Omental fat pad (tissue), 3 donors: ENCODE measurements at regions not wholly inside any gene's neighbourhood (a gene's known extent, or its start where the extent isn't known, plus 50 kb on each side); places are given as distances from the start of the nearest gene placed in this dataset.
A peak's percentile ranks its signal among the peaks of the same experiment; 100 is the strongest.

ENCODE experiments used
- ATAC-seq: fragments of 150-250 bp; one replicate; pipeline ENCODE4 v1.9.1; 2016; ENCODE audit warnings: mild to moderate bottlenecking, moderate library complexity; ENCODE audit not compliant: low FRiP score
- DNase-seq: peaks from one replicate; pipeline ENCODE4 v3.0.0-alpha.2; 2019; ENCODE audit warnings: low spot score
- TF ChIP-seq, protein P1 (sequence below), 3 donors: fragments of 450-650 bp; IDR thresholded peaks; one replicate each; pipeline ENCODE4 v1.5.1; 2016 to 2017; ENCODE audit warnings: antibody characterized with exemption in 3 of 3, mild to moderate bottlenecking in 3 of 3, moderate library complexity in 2 of 3

DNA sequence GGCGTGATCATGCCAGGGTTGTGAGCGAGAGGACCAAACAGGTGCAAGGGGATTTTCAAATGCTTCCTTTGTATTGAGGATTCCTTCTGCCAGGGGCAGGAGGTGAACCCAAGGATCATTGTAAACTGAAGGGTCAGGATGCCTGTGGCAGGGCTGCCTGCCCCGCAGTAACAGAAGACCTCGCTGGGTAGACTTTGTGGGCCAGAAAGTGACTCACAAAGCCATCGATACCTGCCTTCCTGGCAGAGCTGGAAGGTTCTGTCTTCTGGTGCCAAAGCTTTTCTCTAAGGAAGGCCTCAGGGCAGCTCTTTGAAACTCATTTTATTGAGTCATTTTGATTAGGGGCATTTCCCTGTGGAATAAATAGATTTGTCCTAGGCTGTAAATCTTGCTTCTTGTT is 223.4 kb downstream of the ICE1 start:
- TF ChIP-seq, protein P1, sequence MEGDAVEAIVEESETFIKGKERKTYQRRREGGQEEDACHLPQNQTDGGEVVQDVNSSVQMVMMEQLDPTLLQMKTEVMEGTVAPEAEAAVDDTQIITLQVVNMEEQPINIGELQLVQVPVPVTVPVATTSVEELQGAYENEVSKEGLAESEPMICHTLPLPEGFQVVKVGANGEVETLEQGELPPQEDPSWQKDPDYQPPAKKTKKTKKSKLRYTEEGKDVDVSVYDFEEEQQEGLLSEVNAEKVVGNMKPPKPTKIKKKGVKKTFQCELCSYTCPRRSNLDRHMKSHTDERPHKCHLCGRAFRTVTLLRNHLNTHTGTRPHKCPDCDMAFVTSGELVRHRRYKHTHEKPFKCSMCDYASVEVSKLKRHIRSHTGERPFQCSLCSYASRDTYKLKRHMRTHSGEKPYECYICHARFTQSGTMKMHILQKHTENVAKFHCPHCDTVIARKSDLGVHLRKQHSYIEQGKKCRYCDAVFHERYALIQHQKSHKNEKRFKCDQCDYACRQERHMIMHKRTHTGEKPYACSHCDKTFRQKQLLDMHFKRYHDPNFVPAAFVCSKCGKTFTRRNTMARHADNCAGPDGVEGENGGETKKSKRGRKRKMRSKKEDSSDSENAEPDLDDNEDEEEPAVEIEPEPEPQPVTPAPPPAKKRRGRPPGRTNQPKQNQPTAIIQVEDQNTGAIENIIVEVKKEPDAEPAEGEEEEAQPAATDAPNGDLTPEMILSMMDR (IDR thresholded peaks at IDR 0.05) = no peak
- ATAC-seq = no peak
- DNase-seq = no peak

DNA sequence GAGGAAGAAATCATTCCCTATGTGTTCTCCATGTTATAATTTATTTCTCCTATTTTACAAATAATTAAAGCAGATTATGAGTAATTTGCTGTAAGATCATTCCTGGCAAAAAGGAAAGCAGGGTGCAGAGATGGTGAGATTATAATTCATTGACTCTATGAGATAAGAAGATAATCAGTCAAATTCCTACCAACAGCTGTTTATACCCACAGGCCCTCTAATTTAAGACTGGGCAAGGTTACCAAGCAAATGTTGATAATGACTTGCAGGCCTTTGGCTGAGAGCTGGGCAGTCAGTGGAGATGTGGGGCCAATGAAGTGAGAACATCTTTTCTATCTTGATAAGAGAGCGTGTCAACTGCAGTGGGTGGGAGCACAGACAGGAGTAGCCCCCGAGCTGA is 222.7 kb downstream of the ICE1 start:
- TF ChIP-seq, protein P1 (IDR thresholded peaks at IDR 0.05) = no peak
- DNase-seq (no peak), ATAC-seq (no peak)

DNA sequence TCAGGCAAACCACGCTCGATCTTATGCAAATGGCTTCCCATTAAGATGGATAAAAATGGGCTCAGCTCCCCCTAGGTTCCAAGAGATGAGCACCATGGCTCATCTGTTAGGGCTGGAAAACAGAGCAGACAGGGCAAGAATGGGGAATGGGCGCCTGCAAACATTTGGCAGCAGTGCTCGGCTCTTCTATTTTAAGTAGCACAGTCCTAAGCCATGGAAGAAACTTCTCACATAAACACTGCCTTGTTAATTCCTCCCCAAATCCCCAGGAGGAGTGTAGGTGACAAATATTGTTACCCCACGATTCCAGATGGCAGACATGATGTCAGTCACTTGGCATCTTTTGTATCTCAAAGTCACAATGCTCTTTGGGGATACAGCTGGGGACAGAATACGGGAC is 221.8 kb downstream of the ICE1 start:
- ATAC-seq = no peak
- no peak for DNase-seq
- TF ChIP-seq, protein P1 (IDR thresholded peaks at IDR 0.05) = no peak

DNA sequence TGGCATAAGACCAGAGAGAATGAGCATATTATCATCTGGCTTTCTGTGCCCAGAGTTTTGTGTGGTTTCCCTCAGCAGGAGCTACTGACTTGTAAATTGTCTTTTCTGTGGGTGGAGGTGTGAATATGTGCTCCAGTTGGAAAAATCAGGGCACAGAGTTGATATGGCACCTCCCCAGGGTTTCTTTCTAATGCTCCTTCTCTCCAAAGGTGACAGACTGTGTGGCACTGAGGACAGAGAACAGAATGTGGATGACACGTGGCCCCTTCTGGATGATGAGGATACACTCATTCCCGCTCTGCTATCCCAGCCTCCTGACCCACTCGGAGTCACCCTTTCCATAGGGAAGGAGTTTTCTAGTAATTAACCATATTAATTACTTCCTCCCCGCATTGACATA is 221.0 kb downstream of the ICE1 start:
- ATAC-seq (no peak), DNase-seq (no peak)
- TF ChIP-seq, protein P1 (IDR thresholded peaks at IDR 0.05) = no peak

DNA sequence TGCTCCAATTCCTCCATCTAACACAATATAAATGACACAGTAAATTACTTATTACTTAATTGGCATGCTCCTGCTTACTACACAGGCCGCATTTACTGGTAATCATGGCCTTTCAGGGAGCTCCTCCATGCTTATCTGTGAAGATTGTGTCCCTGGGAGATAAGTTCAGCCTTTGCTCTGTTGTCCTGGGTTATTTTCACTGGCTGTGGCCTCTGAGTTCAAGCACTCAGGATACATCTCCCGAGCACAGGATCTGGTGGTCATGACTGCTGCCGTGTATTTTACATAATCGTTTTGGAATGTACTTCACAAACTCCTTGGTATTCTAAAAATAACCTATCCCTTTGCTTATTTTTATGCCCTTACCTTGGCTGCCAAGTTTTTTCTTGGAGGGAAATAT is 215.7 kb downstream of the ICE1 start:
- peak; percentile 78 for ATAC-seq
- DNase-seq = no peak
- TF ChIP-seq, protein P1 (IDR thresholded peaks at IDR 0.05) = no peak

DNA sequence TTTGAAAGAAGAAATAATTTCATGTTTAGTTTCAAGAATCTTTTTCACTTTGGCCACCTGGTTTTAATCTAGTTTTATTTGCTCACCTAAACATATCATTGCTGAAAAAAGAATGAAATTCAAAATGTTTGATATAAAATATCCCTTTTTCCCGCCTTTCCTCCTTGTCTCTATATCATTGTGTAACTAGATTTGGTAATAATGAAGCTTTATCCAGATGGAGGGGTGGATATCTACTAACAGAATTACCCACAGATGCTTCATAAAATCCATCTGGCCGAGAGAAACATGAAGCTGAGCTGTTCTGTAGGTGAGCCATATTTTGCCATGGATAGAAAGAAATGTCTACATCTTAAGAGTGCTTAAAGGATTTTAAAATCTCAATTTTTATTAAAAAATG is 214.7 kb downstream of the ICE1 start:
- ATAC-seq (no peak), DNase-seq (no peak)
- TF ChIP-seq, protein P1 (IDR thresholded peaks at IDR 0.05) = no peak

DNA sequence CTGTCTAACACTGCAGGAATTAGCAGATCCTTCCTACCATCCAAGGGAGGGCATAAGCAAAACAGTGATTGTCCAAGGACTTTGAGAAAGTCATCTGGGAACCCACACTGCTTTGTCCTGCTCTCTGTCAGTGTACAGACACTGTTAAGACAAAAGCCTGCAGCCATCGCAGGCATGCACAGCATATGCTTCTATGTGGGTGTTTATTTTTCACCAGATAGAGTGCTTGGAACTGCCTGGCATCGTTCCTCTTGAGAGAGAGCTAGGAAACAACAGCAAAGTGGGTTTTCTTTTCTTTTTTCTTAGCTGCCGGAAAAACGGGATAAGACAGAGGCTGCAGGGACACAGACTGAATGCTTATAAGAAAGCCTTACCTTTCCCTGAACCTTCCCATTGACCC is 212.3 kb downstream of the ICE1 start:
- TF ChIP-seq, protein P1 (IDR thresholded peaks at IDR 0.05) = no peak
- DNase-seq = no peak
- ATAC-seq = no peak
